ENCODE measurements at regions not wholly inside any gene's neighbourhood (a gene's known extent, or its start where the extent isn't known, plus 50 kb on each side); places are given as distances from the start of the nearest gene placed in this dataset.
"Not testable (repeated sequence)": the region's sequence is repeated elsewhere in the genome, so short reads cannot be mapped to it uniquely, and the experiment has no call there.

- no peak for TF ChIP-seq CTCF (conservative IDR thresholded peaks at IDR 0.05; ENCODE audit: low read length)
Measured at GRCh38 chr3:26141296-26141695, 351.4 kb downstream of the OXSM start.

GRCh38 chr3:26145769-26146168 lies 355.9 kb downstream of the OXSM start:
- no peak for TF ChIP-seq CTCF (conservative IDR thresholded peaks at IDR 0.05; ENCODE audit: low read length)
- no peak for DNase-seq (ENCODE audit: low read depth)

More at GRCh38 chr3:26141296-26141695, 351.4 kb downstream of the OXSM start:
- DNase-seq (ENCODE audit: low read depth): no peak
- H3K4me3 ChIP-seq (ENCODE audit: low read length): no peak overlapping the region

GRCh38 chr3:26157428-26157827 lies 367.5 kb downstream of the OXSM start:
- H3K4me3 ChIP-seq (ENCODE audit: low read length); DNase-seq (ENCODE audit: low read depth): not testable (repeated sequence)

More at GRCh38 chr3:26145769-26146168, 355.9 kb downstream of the OXSM start:
- no peak overlapping the region for H3K4me3 ChIP-seq (ENCODE audit: low read length)

GRCh38 chr3:26171006-26171405 lies 381.1 kb downstream of the OXSM start:
- no peak for DNase-seq (ENCODE audit: low read depth)
- H3K4me3 ChIP-seq (ENCODE audit: low read length): no peak overlapping the region
- TF ChIP-seq CTCF (conservative IDR thresholded peaks at IDR 0.05; ENCODE audit: low read length): no peak

- DNase-seq (ENCODE audit: low read depth): no peak
- TF ChIP-seq CTCF (conservative IDR thresholded peaks at IDR 0.05; ENCODE audit: low read length): no peak
- H3K4me3 ChIP-seq (ENCODE audit: low read length): no peak overlapping the region
Measured at GRCh38 chr3:26191556-26191955, 401.7 kb downstream of the OXSM start.

GRCh38 chr3:26193558-26193957 lies 403.7 kb downstream of the OXSM start:
- no peak for DNase-seq (ENCODE audit: low read depth)
- no peak for TF ChIP-seq CTCF (conservative IDR thresholded peaks at IDR 0.05; ENCODE audit: low read length)
- no peak overlapping the region for H3K4me3 ChIP-seq (ENCODE audit: low read length)

GRCh38 chr3:26196781-26197180 lies 406.9 kb downstream of the OXSM start:
- H3K4me3 ChIP-seq (ENCODE audit: low read length): no peak overlapping the region
- TF ChIP-seq CTCF (conservative IDR thresholded peaks at IDR 0.05; ENCODE audit: low read length): no peak
- no peak for DNase-seq (ENCODE audit: low read depth)

GRCh38 chr3:26198609-26199008 lies 408.7 kb downstream of the OXSM start:
- TF ChIP-seq CTCF (conservative IDR thresholded peaks at IDR 0.05; ENCODE audit: low read length): no peak

More at GRCh38 chr3:26198609-26199008, 408.7 kb downstream of the OXSM start:
- H3K4me3 ChIP-seq (ENCODE audit: low read length): no peak overlapping the region
- DNase-seq (ENCODE audit: low read depth): no peak
